ENCODE measurements at regions not wholly inside any gene's neighbourhood (a gene's known extent, or its start where the extent isn't known, plus 50 kb on each side); places are given as distances from the start of the nearest gene placed in this dataset.
"Not testable (repeated sequence)": the region's sequence is repeated elsewhere in the genome, so short reads cannot be mapped to it uniquely, and the experiment has no call there.

DNA sequence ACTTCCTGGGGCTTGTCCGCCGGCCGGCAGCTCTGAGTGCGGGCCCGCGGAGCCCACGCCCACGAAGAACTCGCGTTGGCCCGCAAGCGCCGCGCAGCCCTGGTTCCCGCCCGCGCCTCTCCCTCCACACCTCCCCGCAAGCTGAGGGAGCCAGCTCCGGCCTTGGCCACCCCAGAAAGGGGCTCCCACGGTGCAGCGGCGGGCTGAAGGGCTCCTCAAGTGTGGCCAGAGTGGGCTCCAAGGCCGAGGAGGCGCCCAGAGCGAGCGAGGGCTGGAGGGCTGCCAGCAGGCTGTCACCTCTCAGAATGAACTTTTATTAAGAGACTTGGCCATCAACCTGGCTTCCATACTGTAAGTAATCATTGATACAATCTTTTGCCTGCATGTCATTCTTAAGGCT, 923.9 kb downstream of the SOCS6 start:
- TF ChIP-seq EP300, POLR2A (IDR thresholded peaks at IDR 0.05): not testable (repeated sequence)
- TF ChIP-seq, protein P1, sequence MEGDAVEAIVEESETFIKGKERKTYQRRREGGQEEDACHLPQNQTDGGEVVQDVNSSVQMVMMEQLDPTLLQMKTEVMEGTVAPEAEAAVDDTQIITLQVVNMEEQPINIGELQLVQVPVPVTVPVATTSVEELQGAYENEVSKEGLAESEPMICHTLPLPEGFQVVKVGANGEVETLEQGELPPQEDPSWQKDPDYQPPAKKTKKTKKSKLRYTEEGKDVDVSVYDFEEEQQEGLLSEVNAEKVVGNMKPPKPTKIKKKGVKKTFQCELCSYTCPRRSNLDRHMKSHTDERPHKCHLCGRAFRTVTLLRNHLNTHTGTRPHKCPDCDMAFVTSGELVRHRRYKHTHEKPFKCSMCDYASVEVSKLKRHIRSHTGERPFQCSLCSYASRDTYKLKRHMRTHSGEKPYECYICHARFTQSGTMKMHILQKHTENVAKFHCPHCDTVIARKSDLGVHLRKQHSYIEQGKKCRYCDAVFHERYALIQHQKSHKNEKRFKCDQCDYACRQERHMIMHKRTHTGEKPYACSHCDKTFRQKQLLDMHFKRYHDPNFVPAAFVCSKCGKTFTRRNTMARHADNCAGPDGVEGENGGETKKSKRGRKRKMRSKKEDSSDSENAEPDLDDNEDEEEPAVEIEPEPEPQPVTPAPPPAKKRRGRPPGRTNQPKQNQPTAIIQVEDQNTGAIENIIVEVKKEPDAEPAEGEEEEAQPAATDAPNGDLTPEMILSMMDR (IDR thresholded peaks at IDR 0.05), result not testable (repeated sequence)

Measured in tibial nerve (tissue), 4 donors.